Dermis blood vessel endothelial cell (primary cell): ENCODE measurements at regions not wholly inside any gene's neighbourhood (a gene's known extent, or its start where the extent isn't known, plus 50 kb on each side); places are given as distances from the start of the nearest gene placed in this dataset.

Experiments used
- DNase-seq: peaks from one replicate; pipeline ENCODE4 v3.0.0; 2010

DNA sequence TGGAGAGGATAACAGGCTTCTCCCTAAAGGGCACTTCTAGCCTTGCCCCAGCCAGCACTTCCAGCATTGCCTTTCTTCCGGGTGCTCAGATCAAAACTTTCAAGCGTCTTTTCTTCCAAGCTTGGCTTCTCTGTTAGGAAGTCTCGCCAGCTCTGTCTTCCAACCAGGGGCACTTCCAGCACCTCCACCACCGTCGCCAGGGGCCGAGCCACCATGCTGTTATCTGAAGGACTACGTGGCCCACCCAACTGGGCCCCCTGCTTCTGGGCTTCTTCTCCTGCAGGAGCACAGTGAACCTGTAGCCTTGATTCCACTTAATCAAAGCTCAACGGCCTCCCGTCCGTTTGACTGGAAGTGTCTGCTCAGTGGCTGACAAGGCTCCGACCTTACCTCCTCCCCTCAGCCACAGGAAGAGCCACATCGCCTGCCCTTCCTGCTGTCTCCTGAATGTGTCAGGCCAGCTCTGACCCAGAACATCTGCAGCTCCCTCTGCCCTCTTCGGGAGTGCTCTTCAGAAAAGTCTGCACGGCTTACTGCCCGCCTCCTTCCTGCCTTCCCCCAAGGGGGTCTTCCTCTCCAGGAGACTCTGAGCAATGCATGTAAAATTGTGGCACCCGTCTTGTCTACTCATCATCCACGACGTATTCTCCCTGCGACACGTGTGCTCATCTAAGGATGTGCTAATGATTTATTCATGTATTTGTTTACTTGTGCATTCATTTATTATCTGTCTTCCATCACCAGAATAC, 527.0 kb downstream of the CDH26 start:
- DNase-seq, result no peak

GRCh38 chr20:60486315-60486714, 528.1 kb downstream of the CDH26 start:
- DNase-seq, result no peak

GRCh38 chr20:60486937-60487336, 528.7 kb downstream of the CDH26 start:
- no peak for DNase-seq

- DNase-seq, result no peak
Measured at GRCh38 chr20:60490217-60491050, 532.2 kb downstream of the CDH26 start.

- DNase-seq, result no peak
Measured at GRCh38 chr20:60491051-60491581, 532.9 kb downstream of the CDH26 start.

DNA sequence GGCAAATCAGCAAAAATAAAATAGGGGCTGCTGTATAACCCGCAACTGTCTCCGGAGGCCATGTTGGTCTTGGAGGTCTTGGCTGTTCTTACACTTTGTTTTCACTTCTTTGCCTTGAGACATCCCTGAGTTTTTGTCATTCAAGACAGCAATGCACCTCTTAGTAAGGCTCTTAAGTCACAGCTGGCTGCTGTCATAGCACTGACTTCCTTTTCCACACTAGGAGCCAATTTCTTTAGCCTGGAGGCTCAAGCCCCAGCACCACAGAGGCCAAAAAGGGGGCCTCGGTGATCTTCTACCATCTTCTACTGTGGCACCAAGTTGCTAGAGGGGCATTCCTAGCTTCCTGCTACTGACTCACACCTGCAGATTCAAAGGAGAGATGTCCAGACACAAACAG, 536.3 kb downstream of the CDH26 start:
- no peak for DNase-seq

GRCh38 chr20:60497298-60498035, 539.2 kb downstream of the CDH26 start:
- DNase-seq, result no peak

DNA sequence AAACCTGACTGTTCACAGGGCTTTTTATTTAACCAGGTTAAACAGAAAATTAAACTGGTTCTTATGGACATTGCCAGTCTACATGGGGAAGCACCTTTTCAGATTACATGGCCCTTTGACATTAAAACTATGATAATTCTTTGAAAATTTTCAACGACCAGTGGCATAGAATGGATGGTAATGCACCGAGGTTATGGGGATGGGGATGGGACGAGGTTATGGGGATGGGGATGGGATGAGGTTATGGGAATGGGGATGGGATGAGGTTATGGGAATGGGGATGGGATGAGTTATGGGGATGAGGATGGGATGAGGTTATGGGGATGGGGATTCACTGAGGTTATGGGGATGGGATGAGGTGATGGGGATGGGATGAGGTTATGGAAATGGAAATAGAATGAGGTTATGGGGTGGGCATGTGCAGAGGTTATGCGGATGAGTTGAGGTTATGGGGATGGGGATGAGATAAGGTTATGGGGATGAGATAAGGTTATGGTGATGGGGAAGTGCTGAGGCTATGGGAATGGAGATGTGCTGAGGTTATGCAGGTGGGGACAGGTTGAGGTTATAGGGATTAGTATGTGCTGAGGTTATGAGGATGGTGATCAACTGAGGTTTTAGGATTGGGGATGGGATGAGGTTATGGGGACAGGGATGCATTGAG, 541.9 kb downstream of the CDH26 start:
- DNase-seq, result no peak

- DNase-seq, result no peak
Measured at GRCh38 chr20:60501048-60501447, 542.8 kb downstream of the CDH26 start.

GRCh38 chr20:60502881-60503280, 544.7 kb downstream of the CDH26 start:
- DNase-seq, result no peak

- DNase-seq, result no peak
Measured at GRCh38 chr20:60505423-60505822, 547.2 kb downstream of the CDH26 start.

DNA sequence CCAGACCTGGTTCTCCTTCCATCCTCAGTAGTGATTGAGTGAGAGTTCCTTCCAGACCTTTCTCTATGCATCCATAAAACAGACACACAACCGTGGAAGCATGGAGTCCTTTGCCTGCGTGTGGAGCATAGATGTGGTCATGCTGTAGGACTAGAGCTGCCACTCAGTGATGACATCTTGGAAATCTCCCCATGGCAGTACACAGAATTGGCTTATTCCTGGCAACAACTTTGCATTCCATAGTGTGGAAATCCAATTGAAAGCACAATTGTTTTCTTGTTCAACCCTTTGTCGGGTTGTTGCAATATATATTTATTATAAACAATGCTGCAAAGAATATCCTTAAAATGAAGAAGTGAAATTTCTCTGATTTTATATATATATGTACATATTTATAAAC, 547.8 kb downstream of the CDH26 start:
- DNase-seq, result no peak

GRCh38 chr20:60507087-60507694, 549.0 kb downstream of the CDH26 start:
- no peak for DNase-seq

GRCh38 chr20:60509407-60509806, 551.2 kb downstream of the CDH26 start:
- no peak for DNase-seq

- DNase-seq, result no peak
Measured at GRCh38 chr20:60510356-60510755, 552.1 kb downstream of the CDH26 start.

DNA sequence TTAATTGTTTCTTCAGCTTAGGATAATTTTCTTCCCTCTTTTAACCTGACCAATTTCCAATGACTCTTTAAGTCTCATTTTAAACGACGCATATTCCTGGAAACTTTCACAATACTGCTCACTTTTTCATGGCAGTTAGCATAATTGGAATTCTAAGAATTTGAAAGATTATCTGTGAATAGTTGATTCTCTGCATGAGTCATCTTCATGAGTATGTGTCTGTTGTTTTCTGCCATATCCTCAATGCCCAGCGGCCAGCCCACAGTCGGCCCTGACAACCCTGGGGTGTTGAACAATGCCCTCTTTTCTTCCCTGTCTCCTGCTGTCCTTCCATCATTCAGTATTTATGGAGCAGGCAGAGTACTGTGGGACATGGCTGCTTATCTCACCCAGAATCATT, 554.2 kb downstream of the CDH26 start:
- no peak for DNase-seq

GRCh38 chr20:60513141-60513540, 554.9 kb downstream of the CDH26 start:
- DNase-seq, result no peak

- no peak for DNase-seq
Measured at GRCh38 chr20:60516442-60516841, 558.2 kb downstream of the CDH26 start.

DNA sequence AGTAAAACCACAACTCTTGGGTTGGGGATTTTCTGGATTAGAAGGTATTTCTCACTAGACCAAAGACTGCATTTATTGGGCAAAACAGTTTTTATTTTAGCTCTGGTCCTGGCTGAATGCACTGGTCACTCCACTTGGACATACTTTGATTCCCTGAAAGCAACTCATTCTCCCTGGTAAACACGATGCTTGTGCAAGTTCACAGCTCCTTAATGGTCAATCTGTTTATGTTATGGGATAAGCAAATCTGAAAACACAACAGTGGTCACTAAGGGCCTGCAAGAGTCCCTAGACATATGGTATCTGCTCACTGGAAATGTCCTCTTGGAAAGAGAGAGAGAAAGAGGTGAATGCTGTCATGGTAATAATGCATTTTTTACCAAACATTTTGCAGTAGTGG, 559.8 kb downstream of the CDH26 start:
- DNase-seq, result no peak

GRCh38 chr20:60525397-60525796, 567.2 kb downstream of the CDH26 start:
- no peak for DNase-seq

GRCh38 chr20:60527656-60528055, 569.4 kb downstream of the CDH26 start:
- DNase-seq, result no peak

- no peak for DNase-seq
Measured at GRCh38 chr20:60528141-60528540, 569.9 kb downstream of the CDH26 start.
